ENCODE measurements at regions not wholly inside any gene's neighbourhood (a gene's known extent, or its start where the extent isn't known, plus 50 kb on each side); places are given as distances from the start of the nearest gene placed in this dataset.
A peak's percentile ranks its signal among the peaks of the same experiment; 100 is the strongest.
"Not testable (repeated sequence)": the region's sequence is repeated elsewhere in the genome, so short reads cannot be mapped to it uniquely, and the experiment has no call there.

- not testable (repeated sequence) for H3K56ac ChIP-seq (ENCODE audit: low read length); H2BK5ac ChIP-seq (ENCODE audit: low read length); H2BK15ac ChIP-seq (replicated peaks; ENCODE audit: low read depth); H3K36me3 ChIP-seq (ENCODE audit: control insufficient read depth, insufficient read depth, low read length); H3K27me3 ChIP-seq (ENCODE audit: insufficient read depth, low read length, poor library complexity); H3K27ac ChIP-seq (ENCODE audit: low read depth, low read length); H3K4me2 ChIP-seq (ENCODE audit: low read length); H2BK120ac ChIP-seq (ENCODE audit: low read depth, low read length); H4K5ac ChIP-seq (ENCODE audit: low read length); H2AK5ac ChIP-seq (ENCODE audit: low read length); H3K79me1 ChIP-seq (ENCODE audit: low read length); H3K18ac ChIP-seq (ENCODE audit: low read length); H3K23ac ChIP-seq (ENCODE audit: low read length); H3K4me3 ChIP-seq (ENCODE audit: low read length); H3K4ac ChIP-seq (ENCODE audit: low read depth, low read length); H3K9ac ChIP-seq (ENCODE audit: low read length); H4K8ac ChIP-seq (ENCODE audit: low read depth, low read length); H3K4me1 ChIP-seq (ENCODE audit: control insufficient read depth, low read depth, low read length); H3K79me2 ChIP-seq (ENCODE audit: control insufficient read depth, insufficient read depth, low read length)
- peak; percentile 27 for DNase-seq
- WGBS (ENCODE audit: extremely low coverage, insufficient coverage, low lambda C conversion rate): no CpG with 5 or more reads among the region's 10 CpGs
Measured at GRCh38 chr1:149635290-149635899, 51.7 kb downstream of the PPIAL4C start.

GRCh38 chr1:149636286-149637122 is 52.9 kb downstream of the PPIAL4C start:
- Histone ChIP-seq H3K27ac (ENCODE audit: low read depth, low read length) (peak overlapping the region; percentile 46), H3K9ac (ENCODE audit: low read length) (peak overlapping the region; percentile 43), H3K56ac (ENCODE audit: low read length) (peak overlapping the region; percentile 79), H3K4me2 (ENCODE audit: low read length) (peak overlapping the region; percentile 5), H2BK5ac (ENCODE audit: low read length) (peak overlapping the region; percentile 79)
- H4K5ac ChIP-seq (ENCODE audit: low read length); H3K4me1 ChIP-seq (ENCODE audit: control insufficient read depth, low read depth, low read length); H2AK5ac ChIP-seq (ENCODE audit: low read length); H3K79me2 ChIP-seq (ENCODE audit: control insufficient read depth, insufficient read depth, low read length); H4K8ac ChIP-seq (ENCODE audit: low read depth, low read length); H3K4ac ChIP-seq (ENCODE audit: low read depth, low read length); H3K36me3 ChIP-seq (ENCODE audit: control insufficient read depth, insufficient read depth, low read length); H3K27me3 ChIP-seq (ENCODE audit: insufficient read depth, low read length, poor library complexity); H3K4me3 ChIP-seq (ENCODE audit: low read length); H2BK120ac ChIP-seq (ENCODE audit: low read depth, low read length); H3K18ac ChIP-seq (ENCODE audit: low read length); H2BK15ac ChIP-seq (replicated peaks; ENCODE audit: low read depth); H3K23ac ChIP-seq (ENCODE audit: low read length); H3K79me1 ChIP-seq (ENCODE audit: low read length): not testable (repeated sequence)
- WGBS (ENCODE audit: extremely low coverage, insufficient coverage, low lambda C conversion rate): no CpG with 5 or more reads among the region's 41 CpGs
- DNase-seq: peak; percentile 98

- H2BK15ac ChIP-seq (replicated peaks; ENCODE audit: low read depth); H3K23ac ChIP-seq (ENCODE audit: low read length); H3K79me2 ChIP-seq (ENCODE audit: control insufficient read depth, insufficient read depth, low read length): not testable (repeated sequence)
Measured at GRCh38 chr1:149638481-149638880, 54.8 kb downstream of the PPIAL4C start.

GRCh38 chr1:149638901-149639658 is 55.4 kb downstream of the PPIAL4C start:
- H3K4ac ChIP-seq (ENCODE audit: low read depth, low read length); H2BK5ac ChIP-seq (ENCODE audit: low read length); H2BK120ac ChIP-seq (ENCODE audit: low read depth, low read length); H3K27me3 ChIP-seq (ENCODE audit: insufficient read depth, low read length, poor library complexity); H3K36me3 ChIP-seq (ENCODE audit: control insufficient read depth, insufficient read depth, low read length); H3K23ac ChIP-seq (ENCODE audit: low read length); DNase-seq; H3K79me2 ChIP-seq (ENCODE audit: control insufficient read depth, insufficient read depth, low read length); H3K9ac ChIP-seq (ENCODE audit: low read length); H3K18ac ChIP-seq (ENCODE audit: low read length); H3K56ac ChIP-seq (ENCODE audit: low read length); H2BK15ac ChIP-seq (replicated peaks; ENCODE audit: low read depth); H3K4me1 ChIP-seq (ENCODE audit: control insufficient read depth, low read depth, low read length); H2AK5ac ChIP-seq (ENCODE audit: low read length); H4K5ac ChIP-seq (ENCODE audit: low read length); H4K8ac ChIP-seq (ENCODE audit: low read depth, low read length); H3K4me2 ChIP-seq (ENCODE audit: low read length); H3K4me3 ChIP-seq (ENCODE audit: low read length); H3K27ac ChIP-seq (ENCODE audit: low read depth, low read length); H3K79me1 ChIP-seq (ENCODE audit: low read length): not testable (repeated sequence)
- whole genome bisulfite sequencing (ENCODE audit: extremely low coverage, insufficient coverage, low lambda C conversion rate): no CpG with 5 or more reads among the region's 31 CpGs

More at GRCh38 chr1:149638481-149638880, 54.8 kb downstream of the PPIAL4C start:
- not testable (repeated sequence) for H4K8ac ChIP-seq (ENCODE audit: low read depth, low read length); H3K27me3 ChIP-seq (ENCODE audit: insufficient read depth, low read length, poor library complexity); H3K4me1 ChIP-seq (ENCODE audit: control insufficient read depth, low read depth, low read length); H2BK120ac ChIP-seq (ENCODE audit: low read depth, low read length); H3K4me3 ChIP-seq (ENCODE audit: low read length); H3K79me1 ChIP-seq (ENCODE audit: low read length); H3K27ac ChIP-seq (ENCODE audit: low read depth, low read length); DNase-seq; H4K5ac ChIP-seq (ENCODE audit: low read length); H2AK5ac ChIP-seq (ENCODE audit: low read length); H3K4me2 ChIP-seq (ENCODE audit: low read length); H3K36me3 ChIP-seq (ENCODE audit: control insufficient read depth, insufficient read depth, low read length); H2BK5ac ChIP-seq (ENCODE audit: low read length); H3K56ac ChIP-seq (ENCODE audit: low read length); H3K9ac ChIP-seq (ENCODE audit: low read length); H3K18ac ChIP-seq (ENCODE audit: low read length); H3K4ac ChIP-seq (ENCODE audit: low read depth, low read length)
- WGBS (ENCODE audit: extremely low coverage, insufficient coverage, low lambda C conversion rate): no CpG with 5 or more reads among the region's 8 CpGs

GRCh38 chr1:149641179-149641578 is 57.5 kb downstream of the PPIAL4C start:
- not testable (repeated sequence) for H2BK5ac ChIP-seq (ENCODE audit: low read length); H3K4me2 ChIP-seq (ENCODE audit: low read length); H3K79me1 ChIP-seq (ENCODE audit: low read length); DNase-seq; H4K8ac ChIP-seq (ENCODE audit: low read depth, low read length); H3K4me1 ChIP-seq (ENCODE audit: control insufficient read depth, low read depth, low read length); H2AK5ac ChIP-seq (ENCODE audit: low read length); H3K9ac ChIP-seq (ENCODE audit: low read length); H3K4me3 ChIP-seq (ENCODE audit: low read length); H3K79me2 ChIP-seq (ENCODE audit: control insufficient read depth, insufficient read depth, low read length); H3K56ac ChIP-seq (ENCODE audit: low read length); H3K18ac ChIP-seq (ENCODE audit: low read length); H3K4ac ChIP-seq (ENCODE audit: low read depth, low read length); H3K27me3 ChIP-seq (ENCODE audit: insufficient read depth, low read length, poor library complexity); H2BK120ac ChIP-seq (ENCODE audit: low read depth, low read length); H4K5ac ChIP-seq (ENCODE audit: low read length); H2BK15ac ChIP-seq (replicated peaks; ENCODE audit: low read depth); H3K27ac ChIP-seq (ENCODE audit: low read depth, low read length); H3K36me3 ChIP-seq (ENCODE audit: control insufficient read depth, insufficient read depth, low read length); H3K23ac ChIP-seq (ENCODE audit: low read length)
- no CpG with 5 or more reads among the region's 4 CpGs for WGBS (ENCODE audit: extremely low coverage, insufficient coverage, low lambda C conversion rate)
